Esophagus muscularis mucosa (tissue), 4 donors: ENCODE measurements at regions not wholly inside any gene's neighbourhood (a gene's known extent, or its start where the extent isn't known, plus 50 kb on each side); places are given as distances from the start of the nearest gene placed in this dataset.

Source experiments
- EP300 ChIP-seq: sonication (generic); formaldehyde crosslinking; IDR thresholded peaks from one replicate; pipeline ENCODE4 v1.6.1; 2017; ENCODE audit warnings: antibody characterized with exemption
- POLR2A ChIP-seq: fragments of 450-650 bp; IDR thresholded peaks from one replicate; pipeline ENCODE4 v1.6.1; 2017; ENCODE audit warnings: antibody characterized with exemption, moderate library complexity, mild to moderate bottlenecking, low read depth
- POLR2AphosphoS5 ChIP-seq, 2 donors: sonication (generic); formaldehyde crosslinking; IDR thresholded peaks; one replicate each; pipeline ENCODE4 v1.6.1; 2017; ENCODE audit warnings: antibody characterized with exemption in 2 of 2
- TF ChIP-seq, protein P1 (sequence below), 3 experiments: fragments of 200-600 bp in 2 of 3; fragments of 450-650 bp in 1 of 3; sonication (generic) in 2 of 3; IDR thresholded peaks; one replicate each; pipeline ENCODE4 v1.5.1; 2017 to 2019; ENCODE audit warnings: antibody characterized with exemption in 3 of 3, mild to moderate bottlenecking in 2 of 3, moderate library complexity in 1 of 3

DNA sequence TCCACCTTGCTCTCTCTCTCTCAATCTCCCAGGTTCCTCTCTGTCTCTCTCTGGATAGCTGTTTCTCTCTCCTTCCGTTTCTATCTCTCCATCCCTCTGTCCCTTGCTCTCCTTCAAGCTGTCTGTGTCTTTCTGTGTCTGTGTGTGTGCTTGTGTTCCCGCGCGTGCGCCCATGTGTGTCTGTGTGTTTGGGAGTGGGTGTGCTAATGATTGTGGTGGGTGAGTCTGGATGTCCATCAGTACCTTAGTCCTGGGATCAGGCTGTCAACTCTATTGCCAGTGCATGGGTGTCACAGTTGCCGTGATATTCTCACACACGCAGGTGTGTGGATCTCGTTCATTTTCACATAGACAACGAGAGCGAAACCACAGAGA lies 1380.6 kb upstream of the DEFB115 start:
- TF ChIP-seq POLR2A (no peak), POLR2AphosphoS5 (IDR thresholded peaks at IDR 0.05) (no peak), EP300 (no peak)
- TF ChIP-seq, protein P1, sequence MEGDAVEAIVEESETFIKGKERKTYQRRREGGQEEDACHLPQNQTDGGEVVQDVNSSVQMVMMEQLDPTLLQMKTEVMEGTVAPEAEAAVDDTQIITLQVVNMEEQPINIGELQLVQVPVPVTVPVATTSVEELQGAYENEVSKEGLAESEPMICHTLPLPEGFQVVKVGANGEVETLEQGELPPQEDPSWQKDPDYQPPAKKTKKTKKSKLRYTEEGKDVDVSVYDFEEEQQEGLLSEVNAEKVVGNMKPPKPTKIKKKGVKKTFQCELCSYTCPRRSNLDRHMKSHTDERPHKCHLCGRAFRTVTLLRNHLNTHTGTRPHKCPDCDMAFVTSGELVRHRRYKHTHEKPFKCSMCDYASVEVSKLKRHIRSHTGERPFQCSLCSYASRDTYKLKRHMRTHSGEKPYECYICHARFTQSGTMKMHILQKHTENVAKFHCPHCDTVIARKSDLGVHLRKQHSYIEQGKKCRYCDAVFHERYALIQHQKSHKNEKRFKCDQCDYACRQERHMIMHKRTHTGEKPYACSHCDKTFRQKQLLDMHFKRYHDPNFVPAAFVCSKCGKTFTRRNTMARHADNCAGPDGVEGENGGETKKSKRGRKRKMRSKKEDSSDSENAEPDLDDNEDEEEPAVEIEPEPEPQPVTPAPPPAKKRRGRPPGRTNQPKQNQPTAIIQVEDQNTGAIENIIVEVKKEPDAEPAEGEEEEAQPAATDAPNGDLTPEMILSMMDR (IDR thresholded peaks at IDR 0.05): no peak
